Epithelial cell of esophagus (primary cell): ENCODE measurements at regions not wholly inside any gene's neighbourhood (a gene's known extent, or its start where the extent isn't known, plus 50 kb on each side); places are given as distances from the start of the nearest gene placed in this dataset.

Experiments
- DNase-seq: peaks from one replicate; pipeline ENCODE4 v3.0.0; 2010; ENCODE audit warnings: low read depth
- H3K4me3 ChIP-seq: 2 replicates; pipeline ENCODE4 v1.5.1; 2011; ENCODE audit warnings: mild to moderate bottlenecking, low read length, control low read depth
- CTCF ChIP-seq: IDR thresholded peaks from 2 replicates; pipeline ENCODE4 v1.5.1; 2011; ENCODE audit warnings: low read depth, mild to moderate bottlenecking, low read length, control low read depth, inconsistent platforms; ENCODE audit not compliant: insufficient read depth; ENCODE audit errors: missing control alignments

GRCh38 chr16:85370543-85370880, 242.6 kb upstream of the GSE1 start:
- H3K4me3 ChIP-seq, result no peak overlapping the region
- TF ChIP-seq CTCF, result no peak
- no peak for DNase-seq

- peak; percentile 21 for TF ChIP-seq CTCF
- peak overlapping the region; percentile 22 for H3K4me3 ChIP-seq
- DNase-seq, result peak; percentile 51
Measured at GRCh38 chr16:85370881-85371651, 242.1 kb upstream of the GSE1 start.

- DNase-seq, result no peak
- TF ChIP-seq CTCF, result no peak
- no peak overlapping the region for H3K4me3 ChIP-seq
Measured at GRCh38 chr16:85371948-85372347, 241.2 kb upstream of the GSE1 start.

GRCh38 chr16:85372627-85373372, 240.3 kb upstream of the GSE1 start:
- no peak for TF ChIP-seq CTCF
- no peak overlapping the region for H3K4me3 ChIP-seq
- DNase-seq, result peak; percentile 65

- TF ChIP-seq CTCF, result no peak
Measured at GRCh38 chr16:85373741-85374570, 239.2 kb upstream of the GSE1 start.

GRCh38 chr16:85374571-85374872, 238.6 kb upstream of the GSE1 start:
- no peak for TF ChIP-seq CTCF
- H3K4me3 ChIP-seq, result no peak overlapping the region
- DNase-seq, result no peak

More at GRCh38 chr16:85373741-85374570, 239.2 kb upstream of the GSE1 start:
- H3K4me3 ChIP-seq, result no peak overlapping the region
- no peak for DNase-seq
